GM21529 (cell line): ENCODE measurements at regions not wholly inside any gene's neighbourhood (a gene's known extent, or its start where the extent isn't known, plus 50 kb on each side); places are given as distances from the start of the nearest gene placed in this dataset.
"Not testable (repeated sequence)": the region's sequence is repeated elsewhere in the genome, so short reads cannot be mapped to it uniquely, and the experiment has no call there.

Source experiments
- ATAC-seq: cut with Tn5 transposase; IDR thresholded peaks from one replicate; pipeline ENCODE4 v1.9.1; 2021; ENCODE audit not compliant: unreplicated experiment

- no peak for ATAC-seq
Observed at GRCh38 chr5:159680095-159680494, 236.2 kb upstream of the ADRA1B start.

- ATAC-seq: no peak
Observed at GRCh38 chr5:159681661-159682060, 234.6 kb upstream of the ADRA1B start.

GRCh38 chr5:159682623-159683022, 233.7 kb upstream of the ADRA1B start:
- no peak for ATAC-seq

GRCh38 chr5:159687892-159688291, 228.4 kb upstream of the ADRA1B start:
- ATAC-seq: not testable (repeated sequence)

- no peak for ATAC-seq
Observed at GRCh38 chr5:159695741-159696294, 220.5 kb upstream of the ADRA1B start.

GRCh38 chr5:159697530-159697929, 218.8 kb upstream of the ADRA1B start:
- no peak for ATAC-seq

- ATAC-seq: no peak
Observed at GRCh38 chr5:159698322-159698721, 218.0 kb upstream of the ADRA1B start.

- ATAC-seq: no peak
Observed at GRCh38 chr5:159700016-159700415, 216.3 kb upstream of the ADRA1B start.

GRCh38 chr5:159702301-159702700, 214.0 kb upstream of the ADRA1B start:
- no peak for ATAC-seq

GRCh38 chr5:159702826-159703225, 213.5 kb upstream of the ADRA1B start:
- no peak for ATAC-seq

GRCh38 chr5:159704160-159704559, 212.1 kb upstream of the ADRA1B start:
- ATAC-seq: no peak

GRCh38 chr5:159705948-159706347, 210.3 kb upstream of the ADRA1B start:
- ATAC-seq: no peak

GRCh38 chr5:159708090-159708489, 208.2 kb upstream of the ADRA1B start:
- no peak for ATAC-seq

GRCh38 chr5:159712672-159713071, 203.6 kb upstream of the ADRA1B start:
- ATAC-seq: no peak

GRCh38 chr5:159713254-159713653, 203.0 kb upstream of the ADRA1B start:
- ATAC-seq: no peak

- ATAC-seq: no peak
Observed at GRCh38 chr5:159713773-159714172, 202.5 kb upstream of the ADRA1B start.

GRCh38 chr5:159725475-159725874, 190.8 kb upstream of the ADRA1B start:
- ATAC-seq: no peak

- no peak for ATAC-seq
Observed at GRCh38 chr5:159727167-159727566, 189.1 kb upstream of the ADRA1B start.

GRCh38 chr5:159730285-159730684, 186.0 kb upstream of the ADRA1B start:
- ATAC-seq: no peak

- ATAC-seq: no peak
Observed at GRCh38 chr5:159732220-159732619, 184.1 kb upstream of the ADRA1B start.

- ATAC-seq: no peak
Observed at GRCh38 chr5:159734366-159734765, 181.9 kb upstream of the ADRA1B start.

- ATAC-seq: no peak
Observed at GRCh38 chr5:159735036-159735435, 181.2 kb upstream of the ADRA1B start.
